ENCODE measurements at regions not wholly inside any gene's neighbourhood (a gene's known extent, or its start where the extent isn't known, plus 50 kb on each side); places are given as distances from the start of the nearest gene placed in this dataset.

- no peak for ATAC-seq
These were observed 66.7 kb upstream of the NANOGP8 start for GRCh38 chr15:35151782-35152181.

DNA sequence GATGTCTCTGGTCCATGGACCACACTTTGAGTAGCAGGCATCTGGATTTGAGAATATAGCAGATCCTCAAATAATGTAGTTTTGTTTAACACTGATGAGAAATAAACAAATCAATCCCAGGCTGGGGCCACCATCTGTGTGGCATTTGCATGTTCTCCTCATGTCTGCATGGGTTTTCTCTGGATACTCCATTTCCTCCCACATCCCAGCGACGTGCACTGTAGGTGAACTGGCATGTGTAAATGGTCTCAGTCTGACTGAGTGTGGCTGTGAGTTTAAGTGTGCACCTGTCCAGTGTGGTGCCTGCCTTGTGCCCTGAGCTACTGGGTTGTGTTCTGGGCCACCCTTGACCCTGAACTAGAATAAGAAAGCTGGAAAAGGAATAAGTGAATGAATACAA is 66.3 kb upstream of the NANOGP8 start:
- ATAC-seq: no peak

DNA sequence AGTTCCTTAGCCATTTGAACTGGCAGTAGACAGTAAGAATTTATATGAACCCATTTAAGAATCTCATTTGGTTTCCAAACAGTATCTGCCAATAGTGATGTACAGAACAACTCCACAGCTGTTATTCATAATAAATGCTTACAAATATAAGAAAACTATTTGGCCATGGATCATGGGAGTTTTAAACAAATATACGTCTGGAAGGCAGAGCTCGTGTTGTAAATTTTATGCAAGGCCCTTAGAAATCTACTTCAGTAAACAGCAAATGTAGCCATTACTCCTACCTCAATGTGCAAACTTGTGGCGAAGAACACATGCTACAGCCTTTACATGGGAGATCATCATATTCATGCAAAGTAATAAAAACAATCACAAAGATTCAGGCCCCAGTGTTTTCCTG is 65.3 kb upstream of the NANOGP8 start:
- ATAC-seq: no peak

- no peak for ATAC-seq
These were observed 60.2 kb upstream of the NANOGP8 start for GRCh38 chr15:35145336-35145735.

GRCh38 chr15:35142578-35142977 is 57.5 kb upstream of the NANOGP8 start:
- ATAC-seq: no peak

DNA sequence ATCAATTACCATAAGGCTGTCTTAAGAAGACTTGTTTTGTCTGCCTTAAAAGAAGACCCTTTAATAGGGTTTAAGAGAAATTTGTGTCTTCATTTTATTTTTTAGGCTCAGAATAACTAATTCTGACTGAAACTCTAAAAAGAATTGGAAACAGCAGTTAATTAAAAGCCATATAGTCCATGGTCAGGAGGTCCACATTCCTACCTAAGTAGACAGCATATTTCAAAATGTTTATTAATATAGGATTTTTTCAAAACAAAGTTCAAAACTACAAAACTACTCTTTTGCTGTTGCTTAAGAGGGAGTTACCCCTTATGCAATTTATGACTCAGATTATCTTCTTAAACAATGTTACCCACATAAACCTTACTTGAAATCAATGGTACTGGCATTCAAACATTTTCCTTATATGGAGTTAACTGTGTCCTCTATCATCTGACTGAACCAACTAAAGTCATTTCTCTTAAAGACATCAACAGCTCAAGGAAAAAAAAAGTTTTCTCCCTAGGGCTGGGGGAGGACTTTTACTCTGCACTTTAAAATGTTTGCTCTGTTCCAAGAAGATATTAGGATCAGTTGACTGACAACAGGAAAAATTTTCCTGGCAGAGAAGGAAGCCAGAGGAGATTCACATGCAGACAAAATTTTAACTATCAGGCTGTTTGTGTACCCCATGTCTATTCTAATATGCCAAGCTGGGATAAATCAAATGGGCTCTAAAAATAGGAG is 56.8 kb upstream of the NANOGP8 start:
- no peak for ATAC-seq

DNA sequence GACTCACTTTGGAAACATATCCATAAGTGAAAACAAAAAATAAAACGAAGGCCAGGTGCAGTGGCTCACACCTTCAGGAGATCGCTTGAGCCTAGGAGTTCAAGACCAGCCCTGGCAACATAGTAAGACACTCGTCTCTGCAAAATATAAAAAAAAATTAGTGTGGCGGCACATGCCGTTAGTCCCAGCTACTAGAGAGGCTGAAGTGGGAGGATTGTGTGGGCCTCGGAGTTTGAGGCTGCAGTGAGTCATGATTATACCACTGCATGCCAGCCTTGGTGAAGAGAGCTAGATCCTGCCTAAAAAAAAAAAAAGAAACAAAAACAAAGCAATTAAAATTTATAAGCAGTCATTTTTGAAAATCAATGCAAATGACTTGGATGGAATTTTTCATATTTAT is 54.7 kb upstream of the NANOGP8 start:
- ATAC-seq: no peak

GRCh38 chr15:35137190-35137574 is 52.1 kb upstream of the NANOGP8 start:
- no peak for ATAC-seq

GRCh38 chr15:35136321-35137189 is 51.5 kb upstream of the NANOGP8 start:
- no peak for ATAC-seq
